DND-41 (cell line): ENCODE measurements at regions not wholly inside any gene's neighbourhood (a gene's known extent, or its start where the extent isn't known, plus 50 kb on each side); places are given as distances from the start of the nearest gene placed in this dataset.
A peak's percentile ranks its signal among the peaks of the same experiment; 100 is the strongest.

ENCODE experiments used
- ATAC-seq: fragments of 200-7000 bp; cut with Tn5 transposase; 3 replicates; pipeline ENCODE4 v1.9.1; 2021; ENCODE audit warnings: low read depth; ENCODE audit not compliant: insufficient read depth
- DNase-seq: peaks from one replicate; pipeline ENCODE4 v3.0.0-alpha.2; 2020
- H2AFZ ChIP-seq: 2 replicates; pipeline ENCODE4 v1.6.0; 2012; ENCODE audit warnings: low read depth, low read length
- H3K27ac ChIP-seq: 2 replicates; pipeline ENCODE4 v1.5.1; 2012; ENCODE audit warnings: low read length, inconsistent platforms
- H3K27me3 ChIP-seq: fragments of 200-600 bp; sonication (generic); 2 replicates; pipeline ENCODE4 v1.6.0; 2012; ENCODE audit warnings: low read length, mild to moderate bottlenecking, inconsistent platforms; ENCODE audit not compliant: insufficient read depth, poor library complexity
- H3K36me3 ChIP-seq: 2 replicates; pipeline ENCODE4 v1.5.1; 2012; ENCODE audit warnings: low read length, inconsistent platforms; ENCODE audit not compliant: insufficient read depth
- H3K4me1 ChIP-seq: 2 replicates; pipeline ENCODE4 v1.5.1; 2012; ENCODE audit warnings: mild to moderate bottlenecking, low read length; ENCODE audit not compliant: insufficient read depth
- H3K4me2 ChIP-seq: 2 replicates; pipeline ENCODE4 v1.6.0; 2012; ENCODE audit warnings: mild to moderate bottlenecking, moderate library complexity, low read length, inconsistent platforms; ENCODE audit not compliant: insufficient read depth
- H3K4me3 ChIP-seq, 2 experiments: fragments of 200-600 bp in 1 of 2; shearing (Covaris generic) in 1 of 2; 2 replicates each; pipeline ENCODE4 v1.5.1; 2012 to 2016; ENCODE audit warnings: inconsistent platforms in 2 of 2, low read length in 2 of 2, mild to moderate bottlenecking in 2 of 2, low read depth in 1 of 2, moderate library complexity in 1 of 2
- H3K79me2 ChIP-seq: 2 replicates; pipeline ENCODE4 v1.6.0; 2012; ENCODE audit warnings: low read length, inconsistent platforms; ENCODE audit not compliant: insufficient read depth
- H3K9ac ChIP-seq: 2 replicates; pipeline ENCODE4 v1.6.0; 2012; ENCODE audit warnings: low read depth, mild to moderate bottlenecking, inconsistent platforms, low read length, moderate library complexity
- H3K9me3 ChIP-seq: 2 replicates; pipeline ENCODE4 v1.5.1; 2012; ENCODE audit warnings: low read length, moderate library complexity, mild to moderate bottlenecking, inconsistent platforms; ENCODE audit not compliant: insufficient read depth, severe bottlenecking
- H4K20me1 ChIP-seq: 2 replicates; pipeline ENCODE4 v1.6.0; 2012; ENCODE audit warnings: low read length; ENCODE audit not compliant: insufficient read depth
- EZH2 ChIP-seq: IDR thresholded peaks from 3 replicates; pipeline ENCODE4 v1.6.1; 2012; ENCODE audit warnings: borderline replicate concordance, low read depth, mild to moderate bottlenecking, moderate library complexity, low read length, inconsistent platforms; ENCODE audit not compliant: severe bottlenecking
- TF ChIP-seq, protein P1 (sequence below): IDR thresholded peaks from 2 replicates; pipeline ENCODE4 v1.5.1; 2012; ENCODE audit warnings: borderline replicate concordance, low read length, moderate library complexity, mild to moderate bottlenecking; ENCODE audit not compliant: poor library complexity, severe bottlenecking; ENCODE audit errors: extremely low read depth

DNA sequence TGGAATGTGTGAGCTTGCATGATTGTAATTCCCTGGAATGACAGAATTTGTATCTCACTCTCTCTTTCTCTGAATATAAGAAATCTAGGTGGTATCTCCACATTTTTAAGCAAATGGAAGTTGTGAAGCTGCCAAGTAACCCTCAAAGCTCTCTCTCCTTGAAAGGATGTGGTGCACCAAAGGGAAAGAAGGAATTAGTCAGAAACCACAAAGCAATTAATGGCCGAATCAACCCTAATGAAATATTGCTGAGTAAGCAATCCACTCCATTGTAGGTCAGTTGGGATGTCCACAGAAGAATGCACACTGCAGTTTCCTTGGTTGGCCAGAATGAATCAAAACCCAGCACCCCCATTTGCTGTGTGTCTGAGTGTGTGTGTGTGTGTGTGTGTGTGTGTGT lies 153.5 kb downstream of the KCNA5 start:
- H4K20me1 ChIP-seq: no peaks in the 10 kb centered on the region

GRCh38 chr12:5197656-5198055 lies 154.0 kb downstream of the KCNA5 start:
- no peak overlapping the region for H3K9ac ChIP-seq
- H3K79me2 ChIP-seq: no peaks in the 10 kb centered on the region
- no peak overlapping the region for H3K4me3 ChIP-seq
- TF ChIP-seq, protein P1, sequence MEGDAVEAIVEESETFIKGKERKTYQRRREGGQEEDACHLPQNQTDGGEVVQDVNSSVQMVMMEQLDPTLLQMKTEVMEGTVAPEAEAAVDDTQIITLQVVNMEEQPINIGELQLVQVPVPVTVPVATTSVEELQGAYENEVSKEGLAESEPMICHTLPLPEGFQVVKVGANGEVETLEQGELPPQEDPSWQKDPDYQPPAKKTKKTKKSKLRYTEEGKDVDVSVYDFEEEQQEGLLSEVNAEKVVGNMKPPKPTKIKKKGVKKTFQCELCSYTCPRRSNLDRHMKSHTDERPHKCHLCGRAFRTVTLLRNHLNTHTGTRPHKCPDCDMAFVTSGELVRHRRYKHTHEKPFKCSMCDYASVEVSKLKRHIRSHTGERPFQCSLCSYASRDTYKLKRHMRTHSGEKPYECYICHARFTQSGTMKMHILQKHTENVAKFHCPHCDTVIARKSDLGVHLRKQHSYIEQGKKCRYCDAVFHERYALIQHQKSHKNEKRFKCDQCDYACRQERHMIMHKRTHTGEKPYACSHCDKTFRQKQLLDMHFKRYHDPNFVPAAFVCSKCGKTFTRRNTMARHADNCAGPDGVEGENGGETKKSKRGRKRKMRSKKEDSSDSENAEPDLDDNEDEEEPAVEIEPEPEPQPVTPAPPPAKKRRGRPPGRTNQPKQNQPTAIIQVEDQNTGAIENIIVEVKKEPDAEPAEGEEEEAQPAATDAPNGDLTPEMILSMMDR: no peak
- no peak for TF ChIP-seq EZH2
- no peaks in the 10 kb centered on the region for H3K9me3 ChIP-seq
- H3K4me1 ChIP-seq: no peaks in the 10 kb centered on the region
- no peaks in the 10 kb centered on the region for H4K20me1 ChIP-seq
- no peak overlapping the region for H2AFZ ChIP-seq
- no peak overlapping the region for H3K4me2 ChIP-seq
- no peak for DNase-seq
- no peaks in the 10 kb centered on the region for H3K36me3 ChIP-seq
- peaks cover 11% of the 10 kb centered on the region for H3K27me3 ChIP-seq
- ATAC-seq: no peak
- H3K27ac ChIP-seq: no peak overlapping the region

More for the DNA sequence above, 153.5 kb downstream of the KCNA5 start:
- H3K4me3 ChIP-seq: no peak overlapping the region
- no peak for DNase-seq
- H3K4me2 ChIP-seq: no peak overlapping the region
- no peak overlapping the region for H2AFZ ChIP-seq
- TF ChIP-seq, protein P1: no peak
- TF ChIP-seq EZH2: no peak
- H3K79me2 ChIP-seq: no peaks in the 10 kb centered on the region
- no peak overlapping the region for H3K27ac ChIP-seq
- peaks cover 11% of the 10 kb centered on the region for H3K27me3 ChIP-seq
- no peaks in the 10 kb centered on the region for H3K9me3 ChIP-seq
- no peaks in the 10 kb centered on the region for H3K36me3 ChIP-seq
- no peaks in the 10 kb centered on the region for H3K4me1 ChIP-seq
- H3K9ac ChIP-seq: no peak overlapping the region
- no peak for ATAC-seq

GRCh38 chr12:5200278-5201087 lies 156.8 kb downstream of the KCNA5 start:
- H3K27me3 ChIP-seq: peaks cover 11% of the 10 kb centered on the region
- peak; percentile 69 for DNase-seq
- H3K4me3 ChIP-seq: no peak overlapping the region
- H3K79me2 ChIP-seq: no peaks in the 10 kb centered on the region
- no peak overlapping the region for H3K4me2 ChIP-seq
- no peak overlapping the region for H2AFZ ChIP-seq
- TF ChIP-seq, protein P1: peak; percentile 74
- no peak for TF ChIP-seq EZH2
- no peak overlapping the region for H3K9ac ChIP-seq
- ATAC-seq: peak; percentile 41; the same call in 2 of the 3 replicates
- H3K9me3 ChIP-seq: no peaks in the 10 kb centered on the region
- H3K36me3 ChIP-seq: no peaks in the 10 kb centered on the region
- 0 out of 2 replicates have a peak, but pooled peaks cover 2% of the 10 kb centered on the region for H4K20me1 ChIP-seq
- no peak overlapping the region for H3K27ac ChIP-seq
- H3K4me1 ChIP-seq: peaks cover 16% of the 10 kb centered on the region
